NCI-H2107 (cell line): ENCODE measurements at regions not wholly inside any gene's neighbourhood (a gene's known extent, or its start where the extent isn't known, plus 50 kb on each side); places are given as distances from the start of the nearest gene placed in this dataset.
"Not testable (repeated sequence)": the region's sequence is repeated elsewhere in the genome, so short reads cannot be mapped to it uniquely, and the experiment has no call there.

ENCODE experiments used
- DNase-seq: peaks from one replicate; lab custom pipeline; 2025; lab: John Stamatoyannopoulos, UW

GRCh38 chr2:39872748-39873147 lies 93.7 kb upstream of the THUMPD2 start:
- no peak for DNase-seq

- no peak for DNase-seq
These were observed 92.3 kb upstream of the THUMPD2 start for GRCh38 chr2:39871291-39871761.

GRCh38 chr2:39870871-39871270 lies 91.8 kb upstream of the THUMPD2 start:
- no peak for DNase-seq

- DNase-seq, result no peak
These were observed 88.2 kb upstream of the THUMPD2 start for GRCh38 chr2:39867268-39867667.

GRCh38 chr2:39865751-39866150 lies 86.7 kb upstream of the THUMPD2 start:
- DNase-seq, result no peak

GRCh38 chr2:39863672-39864071 lies 84.6 kb upstream of the THUMPD2 start:
- DNase-seq, result not testable (repeated sequence)

GRCh38 chr2:39860538-39860937 lies 81.5 kb upstream of the THUMPD2 start:
- no peak for DNase-seq

- DNase-seq, result no peak
These were observed 79.6 kb upstream of the THUMPD2 start for GRCh38 chr2:39858677-39859076.

GRCh38 chr2:39855856-39856255 lies 76.8 kb upstream of the THUMPD2 start:
- no peak for DNase-seq

GRCh38 chr2:39854771-39855170 lies 75.7 kb upstream of the THUMPD2 start:
- DNase-seq, result no peak

- DNase-seq, result no peak
These were observed 73.8 kb upstream of the THUMPD2 start for GRCh38 chr2:39852831-39853230.

- DNase-seq, result no peak
These were observed 72.6 kb upstream of the THUMPD2 start for GRCh38 chr2:39851651-39852110.

GRCh38 chr2:39851251-39851650 lies 72.2 kb upstream of the THUMPD2 start:
- no peak for DNase-seq

- no peak for DNase-seq
These were observed 71.0 kb upstream of the THUMPD2 start for GRCh38 chr2:39849982-39850526.

GRCh38 chr2:39849064-39849463 lies 70.0 kb upstream of the THUMPD2 start:
- no peak for DNase-seq

GRCh38 chr2:39845460-39846146 lies 66.5 kb upstream of the THUMPD2 start:
- no peak for DNase-seq

- DNase-seq, result no peak
These were observed 60.3 kb upstream of the THUMPD2 start for GRCh38 chr2:39839261-39839848.

GRCh38 chr2:39838589-39838988 lies 59.5 kb upstream of the THUMPD2 start:
- no peak for DNase-seq

GRCh38 chr2:39837856-39838453 lies 58.9 kb upstream of the THUMPD2 start:
- no peak for DNase-seq

GRCh38 chr2:39836638-39837037 lies 57.6 kb upstream of the THUMPD2 start:
- DNase-seq, result no peak

GRCh38 chr2:39834426-39834825 lies 55.4 kb upstream of the THUMPD2 start:
- DNase-seq, result no peak

GRCh38 chr2:39830610-39831009 lies 51.6 kb upstream of the THUMPD2 start:
- not testable (repeated sequence) for DNase-seq
